GM21717 (cell line): ENCODE measurements at regions not wholly inside any gene's neighbourhood (a gene's known extent, or its start where the extent isn't known, plus 50 kb on each side); places are given as distances from the start of the nearest gene placed in this dataset.

Experiments used
- ATAC-seq: cut with Tn5 transposase; IDR thresholded peaks from one replicate; pipeline ENCODE4 v1.9.1; 2021; ENCODE audit warnings: mild to moderate bottlenecking, moderate library complexity; ENCODE audit not compliant: unreplicated experiment

DNA sequence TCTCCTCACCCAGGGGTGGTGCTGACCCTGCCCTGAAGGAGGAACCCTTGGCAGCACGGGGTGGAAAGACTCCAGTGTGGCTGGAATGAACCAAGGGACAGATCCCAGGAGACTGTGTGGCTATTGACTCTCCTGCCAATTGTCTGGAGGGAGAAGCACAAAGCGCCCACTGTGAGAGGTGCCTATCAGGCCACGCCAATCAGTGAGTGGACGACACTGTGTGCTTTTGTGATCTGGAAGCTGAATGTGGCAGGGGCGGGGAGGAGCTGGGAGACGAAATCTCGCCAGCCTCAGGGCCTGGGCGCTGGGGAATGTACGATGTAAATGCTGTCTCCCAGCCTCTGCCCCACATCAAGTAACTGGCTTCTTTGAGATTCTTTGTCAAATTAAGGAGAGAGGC lies 167.1 kb downstream of the ZBTB18 start:
- no peak for ATAC-seq

DNA sequence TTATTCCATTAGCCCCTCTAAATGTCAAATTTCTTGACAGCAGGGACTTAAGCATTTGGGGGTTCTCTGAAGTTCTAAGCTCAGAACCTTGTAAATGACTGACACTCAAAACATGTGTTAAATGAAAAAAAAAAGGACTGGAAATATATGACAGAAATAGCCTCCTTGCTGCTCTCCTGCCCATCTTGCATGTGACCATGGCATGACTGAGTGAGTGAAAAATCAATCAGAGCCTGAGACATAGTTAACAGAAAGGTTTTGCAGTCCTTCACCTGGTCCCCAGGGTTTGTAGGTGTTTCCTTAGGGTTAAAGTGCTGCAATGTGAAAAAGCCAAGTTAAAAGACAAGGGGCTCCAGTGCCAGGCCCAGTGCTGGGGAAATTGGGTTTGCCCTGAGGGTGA lies 168.1 kb downstream of the ZBTB18 start:
- ATAC-seq, result no peak

DNA sequence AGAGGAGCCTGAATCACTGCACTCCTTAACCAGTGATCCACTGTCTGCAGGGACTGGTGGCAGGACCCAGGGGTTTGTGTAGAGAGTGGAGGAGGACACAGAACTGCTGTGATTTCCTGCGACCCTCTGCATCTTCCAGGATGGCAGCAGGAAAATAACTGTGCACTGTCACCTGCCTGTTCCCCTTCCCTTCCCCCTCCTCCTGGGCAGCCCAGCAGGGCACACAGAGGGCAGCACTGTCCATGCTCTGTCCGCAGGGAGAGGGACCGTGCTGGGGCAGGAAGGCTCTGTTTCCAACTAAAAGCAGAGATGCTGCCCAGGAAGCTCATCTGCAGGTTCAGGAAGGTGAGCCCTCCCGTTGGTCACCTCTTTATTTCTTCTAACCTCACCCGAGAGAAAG lies 168.7 kb downstream of the ZBTB18 start:
- no peak for ATAC-seq

DNA sequence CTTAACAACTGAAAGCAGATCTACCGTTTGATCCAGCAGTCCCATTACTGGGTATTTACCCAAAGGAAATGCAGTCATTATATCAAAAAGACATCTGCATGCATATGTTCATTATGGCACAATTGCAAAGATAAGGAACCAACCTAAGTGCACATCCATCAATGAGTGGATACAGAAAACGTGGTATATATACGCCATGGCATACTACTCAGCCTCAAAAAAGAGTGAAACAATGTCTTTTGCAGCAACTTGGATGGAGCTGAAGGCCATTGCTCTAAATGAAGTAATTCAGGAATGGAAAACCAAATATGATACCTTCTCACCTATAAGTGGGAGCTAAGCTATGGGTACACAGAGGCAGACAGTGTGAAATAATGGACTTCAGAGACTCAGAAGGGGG lies 169.3 kb downstream of the ZBTB18 start:
- ATAC-seq, result no peak

DNA sequence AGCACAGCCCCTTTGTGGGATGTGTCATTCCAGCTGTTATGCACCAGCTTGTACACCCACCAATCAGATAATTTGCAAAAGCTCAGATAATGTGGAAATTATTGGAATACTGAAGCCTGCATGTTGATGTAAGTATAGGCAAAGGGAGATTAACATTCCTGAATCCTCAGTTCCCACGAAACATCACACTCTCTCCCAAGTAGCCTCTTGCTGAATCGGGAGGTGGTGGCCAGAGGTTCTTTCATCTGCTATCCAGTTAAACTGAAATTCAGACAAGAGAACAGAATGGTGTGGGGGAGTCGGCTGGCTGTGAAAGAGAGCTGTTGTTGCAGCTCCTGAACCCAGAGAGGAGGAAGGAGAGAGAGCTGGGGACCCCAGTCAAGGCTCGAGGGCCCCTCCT lies 170.9 kb downstream of the ZBTB18 start:
- ATAC-seq, result no peak

DNA sequence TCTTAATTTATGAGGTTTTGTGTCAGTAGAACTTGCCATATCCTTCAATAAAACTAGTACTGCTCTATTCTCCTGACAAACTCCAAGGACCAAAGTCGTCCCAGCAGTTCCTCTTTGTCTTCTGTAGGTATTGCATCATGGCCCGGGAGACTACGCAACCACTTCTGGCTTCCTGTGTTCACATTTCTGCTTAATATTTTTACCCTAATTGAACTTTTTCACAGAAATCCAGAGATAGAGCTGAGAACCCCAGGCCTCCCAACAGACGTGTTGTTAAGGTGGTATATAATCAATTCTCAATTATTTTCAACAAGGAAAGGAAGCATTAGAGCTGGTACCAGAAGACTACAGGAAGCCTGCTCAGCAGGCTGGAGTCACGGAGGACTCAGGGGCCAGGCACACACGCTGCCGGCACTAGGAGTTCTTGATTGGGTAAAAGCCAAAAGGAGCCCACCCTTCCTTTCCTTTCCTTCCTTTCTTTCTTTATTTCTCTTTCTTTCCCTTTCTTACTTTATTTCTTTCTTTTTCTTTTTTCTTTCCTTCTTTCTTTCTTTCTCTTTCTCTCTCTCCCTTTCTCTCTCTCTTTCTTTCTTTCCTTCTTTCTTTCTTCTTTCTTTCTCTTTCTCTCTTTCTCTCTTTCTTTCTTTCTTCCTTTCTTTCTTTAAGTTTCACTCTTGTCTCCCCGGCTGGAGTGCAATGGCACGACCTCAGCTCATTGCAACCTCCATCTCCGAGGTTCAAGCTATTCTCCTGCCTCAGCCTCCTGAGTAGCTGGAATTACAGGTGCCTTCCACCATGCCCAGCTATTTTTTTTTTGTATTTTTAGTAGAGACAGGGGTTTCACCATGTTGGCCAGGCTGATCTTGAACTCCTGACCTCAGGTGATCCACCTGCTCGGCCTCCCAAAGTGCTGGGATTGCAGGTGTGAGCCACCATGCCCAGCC lies 173.7 kb downstream of the ZBTB18 start:
- ATAC-seq, result no peak

DNA sequence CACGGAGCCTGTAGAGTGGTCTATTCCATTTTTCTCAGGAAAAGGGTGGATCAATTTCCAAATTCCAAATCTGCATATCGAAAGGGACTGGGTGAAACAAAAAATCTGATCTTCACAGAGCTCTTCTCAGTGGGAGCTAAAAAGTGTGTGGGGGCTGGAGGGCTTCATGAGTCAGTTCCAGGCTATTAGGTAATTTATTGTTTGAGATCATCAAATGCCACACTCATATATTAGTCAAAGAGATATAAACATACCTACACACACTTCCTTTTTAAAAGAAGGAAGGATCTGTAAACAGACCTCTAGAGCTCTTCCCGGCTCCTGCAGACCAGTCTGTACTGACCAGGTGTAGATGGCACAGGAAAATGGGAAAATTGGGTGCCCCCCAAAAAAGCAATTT lies 175.4 kb downstream of the ZBTB18 start:
- ATAC-seq, result no peak

DNA sequence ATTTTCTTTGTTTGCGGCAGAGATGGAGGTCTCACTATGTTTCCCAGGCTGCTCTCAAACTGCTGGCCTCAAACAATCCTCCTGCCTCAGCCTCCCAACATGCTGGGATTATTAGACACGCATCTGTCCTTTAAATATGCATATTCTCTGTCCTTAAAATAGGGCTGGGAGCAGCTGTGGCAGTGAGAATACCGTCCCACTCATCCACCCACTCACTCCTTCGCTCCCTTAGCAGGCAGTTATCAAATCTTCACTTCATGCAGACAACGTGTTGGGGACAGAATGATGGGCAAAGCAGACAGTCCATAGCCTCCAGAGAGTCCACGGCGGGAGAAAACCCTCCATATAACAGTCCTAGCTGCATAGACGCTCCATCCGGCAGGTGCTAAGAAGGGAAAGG lies 179.4 kb downstream of the ZBTB18 start:
- no peak for ATAC-seq

DNA sequence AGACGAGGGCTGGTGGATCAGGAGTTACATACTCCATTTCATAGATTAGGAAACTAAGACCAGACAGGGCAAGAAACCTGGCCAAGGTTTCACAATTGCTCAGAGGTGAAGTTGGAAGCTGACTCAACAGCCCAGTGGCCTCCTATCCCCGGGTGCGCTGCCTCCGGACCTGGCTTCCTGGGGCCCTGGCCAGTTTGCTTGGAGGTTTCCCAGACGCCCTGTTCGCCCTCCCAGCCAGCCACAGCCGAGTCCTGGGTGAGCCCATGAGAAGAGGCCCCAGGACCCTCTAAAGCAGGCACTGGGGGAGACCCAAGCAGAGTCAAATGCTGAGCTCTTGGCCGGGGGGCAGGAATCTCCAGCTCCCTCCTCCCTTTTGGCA lies 180.1 kb downstream of the ZBTB18 start:
- ATAC-seq, result no peak

DNA sequence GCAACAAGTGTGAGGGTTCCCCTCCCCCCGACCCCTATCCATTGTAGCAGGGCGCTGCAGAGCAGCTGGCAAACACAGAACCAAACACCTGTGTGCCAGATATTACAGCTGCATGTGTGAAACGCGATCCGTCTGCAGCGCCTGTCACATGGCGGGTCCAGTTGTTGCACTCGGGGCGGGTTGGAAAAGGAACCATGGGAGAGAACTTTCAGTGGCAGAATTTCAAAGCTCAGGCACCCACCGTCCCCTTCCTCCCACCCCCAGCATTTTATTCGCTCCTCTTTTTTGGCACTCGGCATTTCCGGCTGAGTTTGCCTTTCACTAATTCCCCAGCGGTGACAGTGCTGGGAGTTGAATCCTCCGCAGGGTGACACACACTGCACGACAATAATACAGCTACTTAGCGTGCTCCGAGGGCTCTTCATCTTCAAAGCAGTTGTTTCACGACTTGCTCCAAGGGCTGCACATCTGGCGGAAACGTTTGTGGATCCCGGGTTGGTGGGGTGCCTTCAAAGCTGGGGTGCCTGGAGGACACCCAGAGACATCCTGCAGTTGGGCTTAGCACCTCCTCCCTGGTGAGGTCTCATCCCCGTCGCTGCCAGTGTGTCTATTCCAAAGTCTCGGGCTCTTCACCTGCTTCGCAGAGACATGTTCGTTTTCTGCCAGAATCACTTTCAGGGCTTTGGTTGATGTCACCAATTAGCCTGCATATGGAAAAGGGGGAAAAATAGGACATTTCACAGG lies 180.7 kb downstream of the ZBTB18 start:
- ATAC-seq, result no peak

DNA sequence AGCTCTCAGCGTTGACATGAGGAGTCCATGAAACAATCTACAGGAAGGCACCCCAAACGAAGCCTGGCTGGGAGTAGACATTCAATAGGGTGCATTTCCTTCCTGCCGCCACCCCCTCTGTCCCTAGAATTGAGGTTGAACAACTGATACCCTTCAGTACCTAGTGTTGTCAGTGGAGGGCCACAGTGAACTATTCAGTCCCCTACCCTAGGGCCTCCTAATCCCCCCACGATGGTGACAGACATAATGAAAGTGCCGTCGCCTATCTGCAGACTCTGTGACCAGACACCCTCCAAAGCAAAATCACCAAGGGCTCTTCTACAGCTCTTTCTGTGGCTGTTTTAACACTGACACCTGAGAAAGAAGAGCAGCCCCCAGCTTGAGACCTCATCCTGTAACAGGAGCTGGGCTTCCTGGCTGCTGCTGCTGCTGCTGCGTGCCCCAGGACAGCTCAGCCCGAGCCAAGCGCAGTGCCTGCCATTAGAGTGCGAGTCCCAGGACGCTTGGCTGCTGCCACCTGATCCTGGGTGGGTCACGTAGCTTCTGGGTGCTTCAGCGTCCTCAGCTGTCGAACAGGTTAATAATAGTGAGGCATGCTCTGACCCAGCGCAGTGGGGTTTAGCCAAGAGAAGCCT lies 183.0 kb downstream of the ZBTB18 start:
- ATAC-seq, result no peak

DNA sequence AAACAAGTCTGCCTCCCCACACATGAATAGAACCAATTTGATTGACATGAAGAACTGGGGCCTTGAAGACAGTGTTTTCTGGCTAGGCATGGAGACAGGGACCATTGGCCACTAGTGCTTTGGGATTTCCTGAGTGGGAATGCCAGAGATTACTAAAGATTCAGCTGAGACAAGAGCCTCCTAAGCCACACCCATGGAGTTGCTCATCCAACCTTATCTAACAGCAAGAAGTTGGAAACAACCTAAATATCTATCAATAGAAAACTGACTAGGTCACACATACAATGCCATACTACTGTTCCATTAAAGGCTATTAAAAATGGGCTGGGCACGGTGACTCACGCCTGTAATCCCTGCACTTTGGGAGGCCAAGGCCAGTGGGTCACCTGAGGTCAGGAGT lies 184.1 kb downstream of the ZBTB18 start:
- ATAC-seq, result no peak

DNA sequence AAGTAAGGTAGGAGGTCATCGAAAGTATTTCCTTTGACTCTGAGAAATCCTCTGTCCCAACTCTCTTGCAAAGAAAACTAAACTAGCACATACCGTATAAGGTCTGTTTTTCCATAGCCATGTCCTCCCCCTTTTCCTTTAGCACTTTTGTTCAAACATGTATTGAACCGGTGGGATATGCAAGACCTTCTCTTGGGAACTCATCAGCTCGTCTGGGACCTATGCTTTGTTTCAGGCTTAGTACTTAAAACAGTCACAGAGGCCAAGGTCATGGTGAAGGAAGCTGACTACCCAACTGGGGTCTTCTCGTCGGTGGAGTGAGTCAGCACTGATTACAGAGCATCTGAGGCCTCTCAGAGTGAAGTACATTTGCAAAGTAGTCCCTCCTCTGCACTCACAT lies 185.0 kb downstream of the ZBTB18 start:
- no peak for ATAC-seq

DNA sequence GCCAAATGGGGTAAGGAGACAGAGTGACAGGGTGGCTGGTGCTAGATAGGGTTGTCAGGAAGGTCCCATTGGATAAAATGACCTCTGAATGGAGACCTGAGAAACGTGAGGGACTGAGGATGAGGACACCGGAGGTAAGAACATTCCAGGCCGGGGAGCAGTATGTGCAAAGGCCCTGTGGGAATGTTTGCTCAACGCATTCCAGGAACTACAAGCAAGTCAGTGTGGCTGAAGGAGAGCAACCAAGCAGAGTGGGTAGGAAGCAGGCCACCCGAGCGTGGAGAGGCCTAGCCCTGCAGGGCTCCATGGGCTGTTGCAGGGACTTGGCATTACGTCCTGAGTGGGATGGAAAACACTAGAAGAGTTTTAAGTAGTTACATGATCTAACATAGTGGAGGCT lies 185.6 kb downstream of the ZBTB18 start:
- ATAC-seq, result no peak

DNA sequence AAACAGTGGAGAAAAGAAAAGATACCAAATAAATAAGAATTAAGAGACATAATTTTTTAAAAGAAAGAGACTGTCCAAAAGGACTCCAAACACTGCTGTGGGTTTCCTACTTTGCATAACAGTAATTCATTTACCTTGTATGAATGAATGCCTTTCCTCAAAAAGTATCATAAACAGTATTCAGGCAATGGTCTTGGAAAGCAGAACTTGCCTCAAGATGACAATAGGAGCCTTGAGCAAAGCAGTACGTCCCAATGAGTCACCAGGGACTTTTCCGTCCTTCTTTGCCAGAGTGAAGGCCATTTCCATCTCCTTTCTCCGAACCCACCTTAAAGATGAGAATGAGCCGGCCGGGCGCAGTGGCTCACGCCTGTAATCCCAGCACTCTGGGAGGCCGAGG lies 186.4 kb downstream of the ZBTB18 start:
- ATAC-seq, result no peak

DNA sequence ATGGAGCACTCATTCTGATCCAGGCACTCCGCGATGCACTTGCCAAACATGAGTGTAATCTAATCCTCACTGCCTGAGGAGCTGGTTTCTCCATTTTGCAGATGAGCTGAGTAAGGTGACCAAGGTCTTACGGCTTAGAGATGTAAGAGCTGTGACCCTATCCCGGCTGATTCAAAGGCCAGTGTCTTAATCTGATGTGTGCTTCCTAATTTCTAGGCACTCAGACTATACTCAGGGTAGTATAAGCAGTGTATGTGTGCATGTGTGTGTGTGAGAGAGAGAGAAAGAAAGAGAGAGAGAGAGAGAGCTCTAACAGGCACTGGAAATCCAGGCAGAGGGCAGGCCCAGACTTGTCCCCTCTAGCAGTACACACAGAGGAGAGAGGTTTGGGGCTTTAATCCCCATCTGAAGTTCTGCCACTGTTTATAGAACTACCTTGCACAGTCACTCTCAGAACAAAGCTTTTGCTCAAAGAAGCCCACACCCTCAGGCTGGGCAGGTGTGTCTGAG lies 188.2 kb downstream of the ZBTB18 start:
- ATAC-seq, result no peak

DNA sequence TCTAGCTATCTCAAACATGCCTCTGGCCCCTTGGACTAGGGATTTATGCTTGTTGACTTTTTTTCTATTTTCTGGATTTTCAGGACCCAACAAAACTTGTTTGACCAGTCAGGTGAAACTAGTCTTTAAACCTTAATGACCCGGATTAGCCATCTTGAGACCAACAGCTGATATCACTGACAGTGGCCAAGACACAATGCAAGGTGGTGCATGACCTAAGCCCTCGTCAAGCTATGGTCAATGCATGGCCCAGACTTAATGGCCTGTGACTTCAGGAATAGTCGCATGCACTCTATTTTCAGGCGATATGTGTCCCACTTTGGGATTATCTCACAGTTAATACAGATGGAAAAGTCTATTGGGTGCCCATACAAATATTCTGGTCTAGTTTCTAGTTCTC lies 190.4 kb downstream of the ZBTB18 start:
- ATAC-seq, result no peak

DNA sequence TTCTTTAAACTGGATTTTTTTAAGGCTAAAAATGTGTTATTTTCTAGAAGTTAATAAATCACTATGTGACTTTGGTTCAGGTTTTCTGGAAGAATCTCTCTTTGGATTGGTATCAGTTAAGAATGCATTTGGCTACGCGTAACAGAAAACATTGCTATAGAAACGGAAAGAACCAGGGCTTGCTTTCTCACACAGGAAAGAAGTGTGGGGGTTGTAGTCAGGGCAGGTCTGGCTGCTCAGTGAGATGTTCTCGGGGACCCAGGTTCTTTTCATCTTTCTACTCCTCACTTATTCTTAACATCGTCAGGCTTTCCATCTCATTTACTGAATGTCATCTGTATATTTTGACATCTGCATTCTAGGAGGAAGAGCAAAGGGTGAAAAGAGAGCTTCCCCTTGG lies 191.4 kb downstream of the ZBTB18 start:
- no peak for ATAC-seq

DNA sequence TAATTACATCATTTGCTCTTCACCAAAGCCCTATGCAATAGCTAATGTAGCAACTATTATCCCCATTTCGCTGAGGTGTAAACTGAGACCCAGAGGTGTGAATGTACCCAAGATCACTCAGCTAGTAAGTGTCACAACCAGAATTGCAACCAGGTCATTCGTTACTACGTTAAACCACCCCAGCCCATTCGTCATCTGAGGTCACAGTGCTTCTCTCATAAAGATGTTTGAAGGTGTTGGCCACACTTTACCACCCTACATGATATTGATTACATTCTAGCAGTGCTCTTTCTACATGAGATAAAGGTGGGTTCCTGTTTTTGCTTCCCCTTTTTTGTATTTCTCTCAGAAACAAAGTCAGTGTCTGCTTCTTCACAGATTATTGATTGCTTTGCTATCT lies 195.3 kb downstream of the ZBTB18 start:
- ATAC-seq, result no peak

DNA sequence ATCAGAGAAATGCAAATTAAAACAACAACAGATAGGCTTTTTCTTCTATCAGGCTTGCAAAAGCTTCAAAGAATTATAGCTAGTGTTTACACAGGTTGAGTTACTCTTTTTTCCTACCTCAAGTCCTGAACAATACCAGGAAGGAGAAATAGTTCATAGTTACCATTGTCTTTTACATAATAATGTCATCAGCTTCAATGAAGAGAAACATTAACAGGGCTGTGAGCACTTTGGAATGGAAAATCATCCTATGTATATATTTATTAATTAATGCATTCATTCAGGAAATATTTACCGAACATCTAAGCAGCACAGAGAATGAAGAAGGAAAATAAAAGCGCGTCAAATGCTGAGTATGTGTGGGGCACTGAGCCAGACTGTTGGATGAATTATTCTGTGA lies 197.3 kb downstream of the ZBTB18 start:
- no peak for ATAC-seq

DNA sequence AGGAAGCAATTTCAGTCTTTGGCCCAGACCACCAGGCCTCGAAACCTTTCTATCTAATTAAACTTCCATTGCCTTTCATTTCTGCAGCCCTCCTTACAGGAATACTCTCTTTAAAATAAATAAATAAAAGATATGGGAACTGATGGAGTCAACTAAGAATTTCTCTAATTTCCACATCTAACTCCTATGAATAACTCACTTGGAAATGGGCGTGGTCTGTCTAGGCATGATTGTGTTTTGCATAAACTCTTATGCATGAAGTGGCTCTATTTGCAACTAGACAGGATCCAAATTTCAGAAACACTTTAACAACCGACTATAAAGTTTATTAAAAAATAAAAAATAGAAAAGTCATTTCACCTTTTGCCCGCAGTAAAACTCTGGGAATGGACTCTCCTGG lies 199.5 kb downstream of the ADSS2 start:
- no peak for ATAC-seq

DNA sequence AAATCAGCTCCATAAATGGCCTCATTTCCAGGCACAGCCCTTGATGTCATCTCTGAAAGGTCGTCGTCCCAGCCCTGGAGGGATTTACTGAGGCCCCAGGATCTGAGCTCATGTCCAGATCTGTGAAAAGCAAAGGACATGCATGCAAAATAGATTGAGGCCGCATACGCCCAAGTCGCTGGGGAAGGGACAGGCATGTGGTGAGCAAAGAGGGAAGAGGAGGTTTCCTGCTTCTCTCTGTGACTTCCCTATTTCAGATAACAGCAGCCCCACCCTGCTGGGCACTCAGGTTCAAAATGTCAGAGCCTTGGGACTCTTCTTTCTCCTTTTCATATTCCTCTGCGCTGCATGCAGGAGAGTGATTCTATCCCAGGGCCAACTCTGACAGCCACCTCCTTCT lies 197.2 kb downstream of the ADSS2 start:
- ATAC-seq, result no peak
